ENCODE measurements at regions not wholly inside any gene's neighbourhood (a gene's known extent, or its start where the extent isn't known, plus 50 kb on each side); places are given as distances from the start of the nearest gene placed in this dataset.

- H3K27ac ChIP-seq (ENCODE audit: low read depth, low read length), result no peak overlapping the region
- no peak overlapping the region for H3K9ac ChIP-seq (ENCODE audit: low read length)
- no peak overlapping the region for H3K4me2 ChIP-seq (ENCODE audit: low read depth, low read length, poor library complexity, severe bottlenecking)
- no peaks in the 10 kb centered on the region for H3K79me2 ChIP-seq (ENCODE audit: insufficient read depth, low read length)
- no peaks in the 10 kb centered on the region for H3F3A ChIP-seq (ENCODE audit: insufficient read depth)
- TF ChIP-seq EZH2phosphoT487 (conservative IDR thresholded peaks at IDR 0.05; ENCODE audit: low read length) (no peak), CTCF (IDR thresholded peaks at IDR 0.05; ENCODE audit: insufficient read depth, low read length, poor library complexity, severe bottlenecking) (no peak)
- no peaks in the 10 kb centered on the region for H3K9me3 ChIP-seq (ENCODE audit: insufficient read depth, low read length)
- no peaks in the 10 kb centered on the region for H3K27me3 ChIP-seq (ENCODE audit: low read length)
- no peaks in the 10 kb centered on the region for H3K36me3 ChIP-seq (ENCODE audit: low read length)
- no peaks in the 10 kb centered on the region for H4K20me1 ChIP-seq (ENCODE audit: low read depth, low read length)
- H3K9me2 ChIP-seq (replicated peaks; ENCODE audit: insufficient read depth, low read length), result no peaks in the 10 kb centered on the region
- H2AFZ ChIP-seq (ENCODE audit: low read depth, low read length, severe bottlenecking), result no peak overlapping the region
- no peak overlapping the region for H3K4me3 ChIP-seq (ENCODE audit: insufficient read depth, low read length, poor library complexity, severe bottlenecking)
Observed at GRCh38 chr20:57911512-57912226, 201.9 kb upstream of the PMEPA1 start.

GRCh38 chr20:57910716-57911115 is 200.9 kb upstream of the PMEPA1 start:
- H3K36me3 ChIP-seq (ENCODE audit: low read length), result no peaks in the 10 kb centered on the region
- H2AFZ ChIP-seq (ENCODE audit: low read depth, low read length, severe bottlenecking), result no peak overlapping the region
- H3K27me3 ChIP-seq (ENCODE audit: low read length), result no peaks in the 10 kb centered on the region
- no peaks in the 10 kb centered on the region for H3K9me3 ChIP-seq (ENCODE audit: insufficient read depth, low read length)
- H4K20me1 ChIP-seq (ENCODE audit: low read depth, low read length), result no peaks in the 10 kb centered on the region
- H3F3A ChIP-seq (ENCODE audit: insufficient read depth), result no peaks in the 10 kb centered on the region
- H3K79me2 ChIP-seq (ENCODE audit: insufficient read depth, low read length), result no peaks in the 10 kb centered on the region
- H3K9me2 ChIP-seq (replicated peaks; ENCODE audit: insufficient read depth, low read length), result no peaks in the 10 kb centered on the region
- no peak overlapping the region for H3K9ac ChIP-seq (ENCODE audit: low read length)
- no peak for TF ChIP-seq CTCF (IDR thresholded peaks at IDR 0.05; ENCODE audit: insufficient read depth, low read length, poor library complexity, severe bottlenecking)
- TF ChIP-seq EZH2phosphoT487 (conservative IDR thresholded peaks at IDR 0.05; ENCODE audit: low read length), result no peak
- H3K27ac ChIP-seq (ENCODE audit: low read depth, low read length), result no peak overlapping the region
- no peak overlapping the region for H3K4me3 ChIP-seq (ENCODE audit: insufficient read depth, low read length, poor library complexity, severe bottlenecking)
- no peak overlapping the region for H3K4me2 ChIP-seq (ENCODE audit: low read depth, low read length, poor library complexity, severe bottlenecking)

- no peaks in the 10 kb centered on the region for H3K36me3 ChIP-seq (ENCODE audit: low read length)
- H3K9ac ChIP-seq (ENCODE audit: low read length), result no peak overlapping the region
- H3K27me3 ChIP-seq (ENCODE audit: low read length), result no peaks in the 10 kb centered on the region
- no peaks in the 10 kb centered on the region for H3K9me2 ChIP-seq (replicated peaks; ENCODE audit: insufficient read depth, low read length)
- H3K9me3 ChIP-seq (ENCODE audit: insufficient read depth, low read length), result no peaks in the 10 kb centered on the region
- H3K27ac ChIP-seq (ENCODE audit: low read depth, low read length), result no peak overlapping the region
- H3K4me2 ChIP-seq (ENCODE audit: low read depth, low read length, poor library complexity, severe bottlenecking), result no peak overlapping the region
- no peaks in the 10 kb centered on the region for H3K79me2 ChIP-seq (ENCODE audit: insufficient read depth, low read length)
- TF ChIP-seq CTCF (IDR thresholded peaks at IDR 0.05; ENCODE audit: insufficient read depth, low read length, poor library complexity, severe bottlenecking), result no peak
- no peak for TF ChIP-seq EZH2phosphoT487 (conservative IDR thresholded peaks at IDR 0.05; ENCODE audit: low read length)
- H3F3A ChIP-seq (ENCODE audit: insufficient read depth), result no peaks in the 10 kb centered on the region
- no peak overlapping the region for H3K4me3 ChIP-seq (ENCODE audit: insufficient read depth, low read length, poor library complexity, severe bottlenecking)
- no peak overlapping the region for H2AFZ ChIP-seq (ENCODE audit: low read depth, low read length, severe bottlenecking)
- no peaks in the 10 kb centered on the region for H4K20me1 ChIP-seq (ENCODE audit: low read depth, low read length)
Observed at GRCh38 chr20:57909763-57910331, 200.0 kb upstream of the PMEPA1 start.
